ENCODE measurements at regions not wholly inside any gene's neighbourhood (a gene's known extent, or its start where the extent isn't known, plus 50 kb on each side); places are given as distances from the start of the nearest gene placed in this dataset.

- Histone ChIP-seq H2AFZ (ENCODE audit: low read depth, low read length) (no peak overlapping the region), H3K9ac (ENCODE audit: insufficient read depth in 1 of 2, low read depth in 2 of 2, low read length in 2 of 2) (no peak overlapping the region), H3K4me2 (ENCODE audit: insufficient read depth, low read length) (no peak overlapping the region), H3K9me3 (replicated peaks; ENCODE audit: control insufficient read depth, insufficient read depth, low read depth, low read length) (no peaks in the 10 kb centered on the region), H3K27ac (ENCODE audit: extremely low read depth, low read depth, low read length) (no peak overlapping the region), H3K27me3 (ENCODE audit: control insufficient read depth in 2 of 2, insufficient read depth in 2 of 2, low read length in 2 of 2) (no peaks in the 10 kb centered on the region), H3K4me1 (replicated peaks in 1 of 2; ENCODE audit: control insufficient read depth in 2 of 2, insufficient read depth in 2 of 2, low read length in 2 of 2) (no peaks in the 10 kb centered on the region), H3K36me3 (ENCODE audit: control insufficient read depth, insufficient read depth, low read length) (no peaks in the 10 kb centered on the region), H3K9me1 (ENCODE audit: control insufficient read depth, insufficient read depth, low read length) (no peaks in the 10 kb centered on the region), H3K79me2 (ENCODE audit: control insufficient read depth, insufficient read depth, low read length) (no peaks in the 10 kb centered on the region), H3K4me3 (no peak overlapping the region), H4K20me1 (replicated peaks; ENCODE audit: control insufficient read depth, insufficient read depth, low read length) (no peaks in the 10 kb centered on the region)
- no TSS peak for BruUV-seq (replicated peaks)
- CTCF ChIA-PET (ENCODE audit: low intra/inter-chr PET ratio): no interaction called here
- in situ Hi-C loops (cut with MboI) (no loop called here), intact Hi-C loops (cut with micrococcal nuclease) (no loop called here)
- TF ChIP-seq ZNF140 (CRISPR knock-in tag; IDR thresholded peaks at IDR 0.05): no peak
- no peak for TF ChIP-seq ETV5 (CRISPR knock-in tag; IDR thresholded peaks at IDR 0.05; ENCODE audit: low read depth)
- no peak for TF ChIP-seq PTBP1 (IDR thresholded peaks at IDR 0.05; ENCODE audit: low read depth, low read length)
- TF ChIP-seq CREBBP (IDR thresholded peaks at IDR 0.05; ENCODE audit: low read depth, low read length): no peak
- no peak for TF ChIP-seq CGGBP1 (CRISPR knock-in tag; IDR thresholded peaks at IDR 0.05)
- DNase-seq (ENCODE audit: extremely low read depth in 1 of 4, low spot score in 3 of 4) (no peak), FAIRE-seq (peak; percentile 6), ATAC-seq (no peak)
- POLR2A ChIA-PET: no interaction called here
- 86% methylated on average over 6 of the region's 7 CpGs for WGBS (ENCODE audit: insufficient coverage, low coverage, missing lambda C conversion rate)
These were observed 282.0 kb upstream of the RGS6 start for GRCh38 chr14:71650187-71650755.

- H4K20me1 ChIP-seq (replicated peaks; ENCODE audit: control insufficient read depth, insufficient read depth, low read length): no peaks in the 10 kb centered on the region
- TF ChIP-seq, protein P1, sequence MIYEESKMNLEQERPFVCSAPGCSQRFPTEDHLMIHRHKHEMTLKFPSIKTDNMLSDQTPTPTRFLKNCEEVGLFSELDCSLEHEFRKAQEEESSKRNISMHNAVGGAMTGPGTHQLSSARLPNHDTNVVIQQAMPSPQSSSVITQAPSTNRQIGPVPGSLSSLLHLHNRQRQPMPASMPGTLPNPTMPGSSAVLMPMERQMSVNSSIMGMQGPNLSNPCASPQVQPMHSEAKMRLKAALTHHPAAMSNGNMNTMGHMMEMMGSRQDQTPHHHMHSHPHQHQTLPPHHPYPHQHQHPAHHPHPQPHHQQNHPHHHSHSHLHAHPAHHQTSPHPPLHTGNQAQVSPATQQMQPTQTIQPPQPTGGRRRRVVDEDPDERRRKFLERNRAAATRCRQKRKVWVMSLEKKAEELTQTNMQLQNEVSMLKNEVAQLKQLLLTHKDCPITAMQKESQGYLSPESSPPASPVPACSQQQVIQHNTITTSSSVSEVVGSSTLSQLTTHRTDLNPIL (CRISPR knock-in tag; IDR thresholded peaks at IDR 0.05): no peak
- peak; percentile 12; the same call in 1 of the 2 replicates for TF ChIP-seq RFX1 (IDR thresholded peaks at IDR 0.05)
- BruUV-seq (replicated peaks): no TSS peak
These were observed 281.0 kb upstream of the RGS6 start for GRCh38 chr14:71651228-71651627.

More at GRCh38 chr14:71651228-71651627, 281.0 kb upstream of the RGS6 start:
- DNase-seq (ENCODE audit: extremely low read depth in 1 of 4, low spot score in 3 of 4): no peak
- Histone ChIP-seq H3K9me1 (ENCODE audit: control insufficient read depth, insufficient read depth, low read length) (no peaks in the 10 kb centered on the region), H3K4me3 (no peak overlapping the region), H3K27me3 (ENCODE audit: control insufficient read depth in 2 of 2, insufficient read depth in 2 of 2, low read length in 2 of 2) (no peaks in the 10 kb centered on the region), H3K9me3 (replicated peaks; ENCODE audit: control insufficient read depth, insufficient read depth, low read depth, low read length) (no peaks in the 10 kb centered on the region), H3K4me2 (ENCODE audit: insufficient read depth, low read length) (no peak overlapping the region), H3K4me1 (replicated peaks in 1 of 2; ENCODE audit: control insufficient read depth in 2 of 2, insufficient read depth in 2 of 2, low read length in 2 of 2) (no peaks in the 10 kb centered on the region), H3K27ac (ENCODE audit: extremely low read depth, low read depth, low read length) (no peak overlapping the region), H3K36me3 (ENCODE audit: control insufficient read depth, insufficient read depth, low read length) (no peaks in the 10 kb centered on the region), H3K79me2 (ENCODE audit: control insufficient read depth, insufficient read depth, low read length) (no peaks in the 10 kb centered on the region), H3K9ac (ENCODE audit: insufficient read depth in 1 of 2, low read depth in 2 of 2, low read length in 2 of 2) (no peak overlapping the region), H2AFZ (ENCODE audit: low read depth, low read length) (no peak overlapping the region)
- in situ Hi-C loops (cut with MboI) (no loop called here), intact Hi-C loops (cut with micrococcal nuclease) (no loop called here)
- FAIRE-seq: no peak
- no peak for ATAC-seq
- WGBS (ENCODE audit: insufficient coverage, low coverage, missing lambda C conversion rate): 43% methylated on average over 1 of the region's 1 CpG
- POLR2A ChIA-PET: interaction anchor here (1.0 kb wide), 1 partner anchor 13 kb away, joined by 3 read pairs; no protein-coding TSS in a partner anchor
- CTCF ChIA-PET (ENCODE audit: low intra/inter-chr PET ratio): no interaction called here

Data from K562 (cell line).